Vagina (tissue), 2 donors: ENCODE measurements at regions not wholly inside any gene's neighbourhood (a gene's known extent, or its start where the extent isn't known, plus 50 kb on each side); places are given as distances from the start of the nearest gene placed in this dataset.

ENCODE experiments used
- POLR2A ChIP-seq, 2 donors: fragments of 450-650 bp; IDR thresholded peaks; one replicate each; pipeline ENCODE4 v1.6.1; 2017; ENCODE audit warnings: antibody characterized with exemption in 2 of 2, mild to moderate bottlenecking in 2 of 2, moderate library complexity in 2 of 2
- POLR2AphosphoS5 ChIP-seq, 2 donors: sonication (generic); formaldehyde crosslinking; IDR thresholded peaks; one replicate each; pipeline ENCODE4 v1.9.0; 2017; ENCODE audit warnings: antibody characterized with exemption in 2 of 2, mild to moderate bottlenecking in 2 of 2, low read depth in 1 of 2; ENCODE audit not compliant: insufficient read depth in 1 of 2

- TF ChIP-seq POLR2A (IDR thresholded peaks at IDR 0.05) (no peak), POLR2AphosphoS5 (IDR thresholded peaks at IDR 0.05; ENCODE audit: insufficient read depth in 1 of 2, low read depth in 1 of 2) (no peak)
Measured at GRCh38 chr2:235219048-235219447, 267.2 kb downstream of the SH3BP4 start.
